ENCODE measurements at regions not wholly inside any gene's neighbourhood (a gene's known extent, or its start where the extent isn't known, plus 50 kb on each side); places are given as distances from the start of the nearest gene placed in this dataset.

DNA sequence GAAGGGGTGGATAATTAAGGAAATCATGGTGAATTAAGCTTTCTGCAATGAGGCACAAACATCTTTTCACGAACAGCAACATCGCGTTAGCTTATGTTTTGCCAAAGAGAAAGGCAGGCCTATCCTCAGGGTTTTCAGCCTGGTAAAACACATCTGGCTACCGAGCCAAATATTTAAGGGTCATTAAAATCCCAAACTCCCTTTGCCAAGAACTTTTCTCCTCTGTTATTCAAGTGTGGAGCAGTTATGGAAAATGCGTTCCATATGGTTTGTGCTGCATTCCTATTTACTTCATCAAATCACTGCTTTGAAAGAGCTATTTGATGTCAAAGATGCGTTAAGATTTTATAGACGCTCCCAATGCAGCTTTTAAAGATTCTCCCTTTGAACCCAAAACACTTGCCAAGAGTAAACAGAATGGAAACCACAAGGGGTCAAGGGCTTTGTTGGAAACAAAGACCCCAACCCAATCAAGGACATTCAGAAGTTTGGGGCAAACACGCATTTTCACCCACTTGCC, 308.3 kb upstream of the CDH5 start:
- Mint-ChIP-seq H3K4me1 (ENCODE audit: low read depth, unreplicated experiment) (no peaks in the 10 kb centered on the region), H3K4me3 (ENCODE audit: unreplicated experiment) (no peak overlapping the region), H3K36me3 (ENCODE audit: low read depth, unreplicated experiment) (no peaks in the 10 kb centered on the region), H3K9me3 (ENCODE audit: unreplicated experiment) (peaks cover 4% of the 10 kb centered on the region), H3K27ac (ENCODE audit: unreplicated experiment) (no peak overlapping the region), H3K27me3 (ENCODE audit: low read depth, unreplicated experiment) (peaks cover 45% of the 10 kb centered on the region)
- TF ChIP-seq EZH2 (IDR thresholded peaks at IDR 0.05; ENCODE audit: insufficient read depth, low read length) (no peak), CTCF (IDR thresholded peaks at IDR 0.05; ENCODE audit: insufficient read depth, low read depth, low read length) (no peak)
- H3K4me1 ChIP-seq (ENCODE audit: insufficient read depth, low read length), result no peaks in the 10 kb centered on the region
- no peaks in the 10 kb centered on the region for H3K27me3 ChIP-seq (ENCODE audit: insufficient read depth, low read length)
- H3K27ac ChIP-seq (ENCODE audit: low read depth, low read length), result no peak overlapping the region
- H3K36me3 ChIP-seq (ENCODE audit: insufficient read depth, low read length), result no peaks in the 10 kb centered on the region
- H3K4me2 ChIP-seq (ENCODE audit: low read length), result no peak overlapping the region
- H3K4me3 ChIP-seq (ENCODE audit: insufficient read depth, low read depth, low read length), result no peak overlapping the region
- no peak for FAIRE-seq
- H3K9me3 ChIP-seq (ENCODE audit: insufficient read depth, low read depth, low read length), result no peaks in the 10 kb centered on the region
- DNase-seq (ENCODE audit: low read depth), result peak; percentile 79
- H4K20me1 ChIP-seq (ENCODE audit: insufficient read depth, low read length), result no peaks in the 10 kb centered on the region
- H2AFZ ChIP-seq (ENCODE audit: low read depth, low read length), result no peak overlapping the region
- no peak overlapping the region for H3K9ac ChIP-seq (ENCODE audit: low read length)
- H3K79me2 ChIP-seq (ENCODE audit: insufficient read depth, low read length), result no peaks in the 10 kb centered on the region

- Histone ChIP-seq H2AFZ (ENCODE audit: low read depth, low read length) (no peak overlapping the region), H3K27me3 (ENCODE audit: insufficient read depth, low read length) (no peaks in the 10 kb centered on the region), H3K79me2 (ENCODE audit: insufficient read depth, low read length) (no peaks in the 10 kb centered on the region), H3K9ac (ENCODE audit: low read length) (no peak overlapping the region), H4K20me1 (ENCODE audit: insufficient read depth, low read length) (no peaks in the 10 kb centered on the region), H3K27ac (ENCODE audit: low read depth, low read length) (no peak overlapping the region), H3K4me1 (ENCODE audit: insufficient read depth, low read length) (no peaks in the 10 kb centered on the region), H3K9me3 (ENCODE audit: insufficient read depth, low read depth, low read length) (no peaks in the 10 kb centered on the region), H3K4me3 (ENCODE audit: insufficient read depth, low read depth, low read length) (no peak overlapping the region), H3K36me3 (ENCODE audit: insufficient read depth, low read length) (no peaks in the 10 kb centered on the region), H3K4me2 (ENCODE audit: low read length) (no peak overlapping the region)
- Mint-ChIP-seq H3K36me3 (ENCODE audit: low read depth, unreplicated experiment) (no peaks in the 10 kb centered on the region), H3K4me3 (ENCODE audit: unreplicated experiment) (no peak overlapping the region), H3K27me3 (ENCODE audit: low read depth, unreplicated experiment) (peaks cover 42% of the 10 kb centered on the region), H3K4me1 (ENCODE audit: low read depth, unreplicated experiment) (no peaks in the 10 kb centered on the region), H3K9me3 (ENCODE audit: unreplicated experiment) (peaks cover 4% of the 10 kb centered on the region), H3K27ac (ENCODE audit: unreplicated experiment) (no peak overlapping the region)
- FAIRE-seq, result peak; percentile 13
- no peak for TF ChIP-seq EZH2 (IDR thresholded peaks at IDR 0.05; ENCODE audit: insufficient read depth, low read length)
- no peak for DNase-seq (ENCODE audit: low read depth)
Observed at GRCh38 chr16:66057057-66057456, 309.4 kb upstream of the CDH5 start.

GRCh38 chr16:66054095-66054494, 312.4 kb upstream of the CDH5 start:
- TF ChIP-seq CTCF (IDR thresholded peaks at IDR 0.05; ENCODE audit: insufficient read depth, low read depth, low read length) (no peak), EZH2 (IDR thresholded peaks at IDR 0.05; ENCODE audit: insufficient read depth, low read length) (no peak)
- FAIRE-seq, result no peak
- H3K4me1 ChIP-seq (ENCODE audit: insufficient read depth, low read length), result no peaks in the 10 kb centered on the region
- no peak overlapping the region for H2AFZ ChIP-seq (ENCODE audit: low read depth, low read length)
- Mint-ChIP-seq H3K36me3 (ENCODE audit: low read depth, unreplicated experiment) (no peaks in the 10 kb centered on the region), H3K9me3 (ENCODE audit: unreplicated experiment) (no peaks in the 10 kb centered on the region), H3K4me1 (ENCODE audit: low read depth, unreplicated experiment) (no peaks in the 10 kb centered on the region), H3K27ac (ENCODE audit: unreplicated experiment) (no peak overlapping the region), H3K27me3 (ENCODE audit: low read depth, unreplicated experiment) (peaks cover 38% of the 10 kb centered on the region), H3K4me3 (ENCODE audit: unreplicated experiment) (no peak overlapping the region)
- no peak overlapping the region for H3K4me2 ChIP-seq (ENCODE audit: low read length)
- no peak overlapping the region for H3K4me3 ChIP-seq (ENCODE audit: insufficient read depth, low read depth, low read length)
- H3K79me2 ChIP-seq (ENCODE audit: insufficient read depth, low read length), result no peaks in the 10 kb centered on the region
- no peak for DNase-seq (ENCODE audit: low read depth)
- H3K27me3 ChIP-seq (ENCODE audit: insufficient read depth, low read length), result no peaks in the 10 kb centered on the region
- no peak overlapping the region for H3K27ac ChIP-seq (ENCODE audit: low read depth, low read length)
- H3K9me3 ChIP-seq (ENCODE audit: insufficient read depth, low read depth, low read length), result no peaks in the 10 kb centered on the region
- H3K36me3 ChIP-seq (ENCODE audit: insufficient read depth, low read length), result no peaks in the 10 kb centered on the region
- no peak overlapping the region for H3K9ac ChIP-seq (ENCODE audit: low read length)
- no peaks in the 10 kb centered on the region for H4K20me1 ChIP-seq (ENCODE audit: insufficient read depth, low read length)
